Medulla oblongata (tissue), 1 donor: ENCODE measurements at regions not wholly inside any gene's neighbourhood (a gene's known extent, or its start where the extent isn't known, plus 50 kb on each side); places are given as distances from the start of the nearest gene placed in this dataset.
"Not testable (repeated sequence)": the region's sequence is repeated elsewhere in the genome, so short reads cannot be mapped to it uniquely, and the experiment has no call there.

Experiments used
- DNase-seq: peaks from one replicate; pipeline ENCODE4 v3.0.0-alpha.2; 2015; ENCODE audit errors: extremely low spot score

GRCh38 chr4:82181789-82182188 is 192.0 kb downstream of the HNRNPD start:
- DNase-seq: no peak

GRCh38 chr4:82172186-82172585 is 201.6 kb downstream of the HNRNPD start:
- no peak for DNase-seq

- no peak for DNase-seq
Observed at GRCh38 chr4:82171531-82172155, 202.1 kb downstream of the HNRNPD start.

GRCh38 chr4:82149750-82150149 is 224.0 kb downstream of the HNRNPD start:
- no peak for DNase-seq

- DNase-seq: no peak
Observed at GRCh38 chr4:82145850-82146249, 227.9 kb downstream of the HNRNPD start.

GRCh38 chr4:82140422-82140821 is 233.4 kb downstream of the HNRNPD start:
- DNase-seq: no peak

- no peak for DNase-seq
Observed at GRCh38 chr4:82139287-82139686, 234.5 kb downstream of the HNRNPD start.

- DNase-seq: no peak
Observed at GRCh38 chr4:82138374-82138773, 235.4 kb downstream of the HNRNPD start.

GRCh38 chr4:82136161-82136801 is 237.5 kb downstream of the HNRNPD start:
- DNase-seq: no peak

GRCh38 chr4:82128355-82128754 is 245.4 kb downstream of the HNRNPD start:
- no peak for DNase-seq

- DNase-seq: no peak
Observed at GRCh38 chr4:82126512-82127040, 247.2 kb downstream of the HNRNPD start.

GRCh38 chr4:82125787-82126297 is 247.9 kb downstream of the HNRNPD start:
- no peak for DNase-seq

- no peak for DNase-seq
Observed at GRCh38 chr4:82124932-82125786, 248.6 kb downstream of the HNRNPD start.

GRCh38 chr4:82124365-82124764 is 249.4 kb downstream of the HNRNPD start:
- no peak for DNase-seq

- DNase-seq: no peak
Observed at GRCh38 chr4:82123934-82124333, 249.9 kb downstream of the HNRNPD start.

- not testable (repeated sequence) for DNase-seq
Observed at GRCh38 chr4:82115183-82115582, 258.6 kb downstream of the HNRNPD start.

GRCh38 chr4:82108506-82108905 is 265.3 kb downstream of the HNRNPD start:
- no peak for DNase-seq

GRCh38 chr4:82104578-82104977 is 269.2 kb downstream of the HNRNPD start:
- DNase-seq: no peak

GRCh38 chr4:82099928-82100579 is 273.7 kb downstream of the HNRNPD start:
- DNase-seq: no peak

GRCh38 chr4:82097504-82097903 is 276.3 kb downstream of the HNRNPD start:
- DNase-seq: no peak

GRCh38 chr4:82090717-82091116 is 283.1 kb downstream of the HNRNPD start:
- DNase-seq: no peak

- DNase-seq: no peak
Observed at GRCh38 chr4:82084747-82085146, 289.0 kb downstream of the HNRNPD start.
